HEK293 (cell line): ENCODE measurements at regions not wholly inside any gene's neighbourhood (a gene's known extent, or its start where the extent isn't known, plus 50 kb on each side); places are given as distances from the start of the nearest gene placed in this dataset.

Experiments used
- CTCF ChIA-PET: fragments of 350-600 bp; formaldehyde crosslinking; extraction: SDS; loops from one replicate; lab custom pipeline; 2021; ENCODE audit warnings: antibody characterized with exemption; lab: Yijun Ruan, JAX
- POLR2A ChIA-PET: fragments of 300-600 bp; formaldehyde crosslinking; extraction: SDS; loops from one replicate; lab custom pipeline; 2020; ENCODE audit warnings: antibody characterized with exemption, inconsistent platforms; lab: Yijun Ruan, JAX
- H3K27ac ChIP-seq: fragments of 200-500 bp; sonication (Bioruptor generic); 2 replicates; pipeline ENCODE4 v1.5.1; 2014; ENCODE audit warnings: low read depth, low read length, control low read depth, inconsistent platforms; ENCODE audit errors: extremely low read depth
- H3K36me3 ChIP-seq, 2 experiments: fragments of 200-500 bp in 1 of 2; sonication (Bioruptor generic) in 1 of 2; 1 replicate in 1 of 2; 2 replicates in 1 of 2; pipeline ENCODE4 v1.5.1; 2014 to 2017; ENCODE audit warnings: inconsistent platforms in 2 of 2, low read length in 2 of 2; ENCODE audit not compliant: control insufficient read depth in 2 of 2, insufficient read depth in 1 of 2
- H3K4me1 ChIP-seq: fragments of 200-500 bp; sonication (Bioruptor generic); 2 replicates; pipeline ENCODE4 v1.5.1; 2014; ENCODE audit warnings: mild to moderate bottlenecking, low read length, inconsistent platforms; ENCODE audit not compliant: control insufficient read depth, insufficient read depth
- H3K4me3 ChIP-seq: 2 replicates; pipeline ENCODE4 v1.5.1; 2011; ENCODE audit warnings: low read depth, mild to moderate bottlenecking, control low read depth, low read length, moderate library complexity
- H3K9me3 ChIP-seq: fragments of 200-500 bp; sonication (Bioruptor generic); 2 replicates; pipeline ENCODE4 v1.5.1; 2014; ENCODE audit warnings: low read depth, low read length, inconsistent platforms; ENCODE audit not compliant: control insufficient read depth, insufficient read depth
- CTCF ChIP-seq: fragments of 450-650 bp; formaldehyde crosslinking; IDR thresholded peaks from 2 replicates; pipeline ENCODE4 v1.5.1; 2016; ENCODE audit warnings: missing biosample characterization, missing genetic modification characterization
- GLIS1 ChIP-seq: fragments of 450-650 bp; formaldehyde crosslinking; IDR thresholded peaks from 2 replicates; pipeline ENCODE4 v1.5.1; 2016; ENCODE audit warnings: missing biosample characterization, missing genetic modification characterization
- SP7 ChIP-seq: fragments of 450-650 bp; formaldehyde crosslinking; IDR thresholded peaks from 2 replicates; pipeline ENCODE4 v1.5.1; 2016; ENCODE audit warnings: missing biosample characterization, missing genetic modification characterization
- YY1 ChIP-seq: fragments of 450-650 bp; formaldehyde crosslinking; IDR thresholded peaks from 2 replicates; pipeline ENCODE4 v1.5.1; 2018; ENCODE audit warnings: missing biosample characterization, missing genetic modification characterization
- YY2 ChIP-seq: fragments of 450-650 bp; formaldehyde crosslinking; IDR thresholded peaks from 2 replicates; pipeline ENCODE4 v1.5.1; 2016; ENCODE audit warnings: missing biosample characterization, missing genetic modification characterization
- ZBTB1 ChIP-seq: fragments of 450-650 bp; formaldehyde crosslinking; IDR thresholded peaks from 2 replicates; pipeline ENCODE4 v1.5.1; 2016; ENCODE audit warnings: missing biosample characterization, missing genetic modification characterization
- ZBTB21 ChIP-seq: fragments of 450-650 bp; formaldehyde crosslinking; IDR thresholded peaks from 2 replicates; pipeline ENCODE4 v1.5.1; 2017; ENCODE audit warnings: missing biosample characterization, missing genetic modification characterization
- ZBTB48 ChIP-seq: fragments of 450-650 bp; formaldehyde crosslinking; IDR thresholded peaks from 2 replicates; pipeline ENCODE4 v1.5.1; 2016; ENCODE audit warnings: missing biosample characterization, missing genetic modification characterization
- ZFHX2 ChIP-seq: fragments of 450-650 bp; formaldehyde crosslinking; conservative IDR thresholded peaks from 2 replicates; pipeline ENCODE4 v1.5.1; 2016; ENCODE audit warnings: missing biosample characterization, missing genetic modification characterization
- ZNF26 ChIP-seq: fragments of 450-650 bp; formaldehyde crosslinking; IDR thresholded peaks from 2 replicates; pipeline ENCODE4 v1.5.1; 2016; ENCODE audit warnings: missing biosample characterization, missing genetic modification characterization
- ZNF280D ChIP-seq: fragments of 450-650 bp; formaldehyde crosslinking; IDR thresholded peaks from 2 replicates; pipeline ENCODE4 v1.5.1; 2016; ENCODE audit warnings: missing biosample characterization, missing genetic modification characterization
- ZNF366 ChIP-seq: fragments of 450-650 bp; formaldehyde crosslinking; conservative IDR thresholded peaks from 2 replicates; pipeline ENCODE4 v1.5.1; 2016; ENCODE audit warnings: missing biosample characterization, missing genetic modification characterization
- ZNF48 ChIP-seq: fragments of 450-650 bp; formaldehyde crosslinking; IDR thresholded peaks from 2 replicates; pipeline ENCODE4 v1.5.1; 2016; ENCODE audit warnings: missing biosample characterization, missing genetic modification characterization
- ZNF501 ChIP-seq: fragments of 450-650 bp; formaldehyde crosslinking; IDR thresholded peaks from 2 replicates; pipeline ENCODE4 v1.5.1; 2016; ENCODE audit warnings: missing biosample characterization, missing genetic modification characterization
- ZNF510 ChIP-seq: fragments of 450-650 bp; formaldehyde crosslinking; IDR thresholded peaks from 2 replicates; pipeline ENCODE4 v1.5.1; 2018; ENCODE audit warnings: mild to moderate bottlenecking, missing genetic modification characterization, missing biosample characterization; ENCODE audit not compliant: insufficient replicate concordance
- ZNF530 ChIP-seq: fragments of 450-650 bp; formaldehyde crosslinking; IDR thresholded peaks from 2 replicates; pipeline ENCODE4 v1.5.1; 2016; ENCODE audit warnings: low read depth, missing biosample characterization, missing genetic modification characterization
- ZNF600 ChIP-seq: fragments of 450-650 bp; formaldehyde crosslinking; IDR thresholded peaks from 2 replicates; pipeline ENCODE4 v1.5.1; 2016; ENCODE audit warnings: missing biosample characterization, missing genetic modification characterization
- ZNF645 ChIP-seq: fragments of 450-650 bp; formaldehyde crosslinking; IDR thresholded peaks from 2 replicates; pipeline ENCODE4; 2016; ENCODE audit warnings: missing biosample characterization, missing genetic modification characterization
- ZNF704 ChIP-seq: fragments of 450-650 bp; formaldehyde crosslinking; IDR thresholded peaks from 2 replicates; pipeline ENCODE4 v1.5.1; 2016; ENCODE audit warnings: missing biosample characterization, missing genetic modification characterization
- ZNF843 ChIP-seq: fragments of 450-650 bp; formaldehyde crosslinking; IDR thresholded peaks from 2 replicates; pipeline ENCODE4 v1.5.1; 2016; ENCODE audit warnings: missing biosample characterization, missing genetic modification characterization

GRCh38 chr6:48206091-48206490, 95.1 kb upstream of the PTCHD4 start:
- no peak overlapping the region for H3K4me3 ChIP-seq
- TF ChIP-seq ZNF501 (no peak), ZBTB48 (tag by site-specific recombination) (no peak), ZNF26 (tag by site-specific recombination) (no peak), ZNF510 (tag by site-specific recombination) (no peak), ZBTB1 (tag by site-specific recombination) (no peak), ZNF530 (no peak), ZNF600 (tag by site-specific recombination) (no peak), ZFHX2 (tag by site-specific recombination) (no peak), ZBTB21 (tag by site-specific recombination) (no peak), YY2 (tag by site-specific recombination) (no peak), ZNF48 (tag by site-specific recombination) (no peak), ZNF645 (tag by site-specific recombination) (no peak), ZNF280D (tag by site-specific recombination) (no peak), YY1 (no peak), GLIS1 (no peak), CTCF (no peak), SP7 (tag by site-specific recombination) (no peak), ZNF366 (tag by site-specific recombination) (no peak)
- no peaks in the 10 kb centered on the region for H3K36me3 ChIP-seq
- no peak overlapping the region for H3K27ac ChIP-seq
- ChIA-PET POLR2A (no interaction called here), CTCF (interaction anchor here (0.6 kb wide), 1 partner anchor 1204 kb away, joined by 5 read pairs; no protein-coding TSS in a partner anchor)
- no peaks in the 10 kb centered on the region for H3K9me3 ChIP-seq
- H3K4me1 ChIP-seq, result no peaks in the 10 kb centered on the region

- H3K9me3 ChIP-seq, result no peaks in the 10 kb centered on the region
- ChIA-PET CTCF (interaction anchor here (0.6 kb wide), 1 partner anchor 15 kb away, joined by 5 read pairs; no protein-coding TSS in a partner anchor), POLR2A (no interaction called here)
- H3K4me1 ChIP-seq, result no peaks in the 10 kb centered on the region
- no peak overlapping the region for H3K4me3 ChIP-seq
- H3K27ac ChIP-seq, result no peak overlapping the region
- TF ChIP-seq ZNF704 (no peak), ZNF843 (tag by site-specific recombination) (no peak)
- H3K36me3 ChIP-seq, result no peaks in the 10 kb centered on the region
Observed at GRCh38 chr6:48200869-48201390, 89.9 kb upstream of the PTCHD4 start.
